ENCODE measurements at regions not wholly inside any gene's neighbourhood (a gene's known extent, or its start where the extent isn't known, plus 50 kb on each side); places are given as distances from the start of the nearest gene placed in this dataset.

GRCh38 chr10:8902926-8903325 lies 848.4 kb downstream of the GATA3 start:
- FAIRE-seq (no peak), ATAC-seq (no peak), DNase-seq (ENCODE audit: low read depth, low spot score) (no peak)
- ChIA-PET POLR2A (no interaction called here), RAD21 (ENCODE audit: unreplicated experiment) (no interaction called here), CTCF (no interaction called here), SMC1A (ENCODE audit: uncharacterized antibody, unreplicated experiment) (no interaction called here)
- no peak for TF ChIP-seq ZNF622 (IDR thresholded peaks at IDR 0.05)
- no peak for TF ChIP-seq ZNF384 (IDR thresholded peaks at IDR 0.05; ENCODE audit: borderline replicate concordance, low read depth, low read length)
- TF ChIP-seq RFX5 (IDR thresholded peaks at IDR 0.05; ENCODE audit: low read depth, low read length) = no peak
- no peak for TF ChIP-seq NKRF (conservative IDR thresholded peaks at IDR 0.05)
- no peak for TF ChIP-seq JUNB (IDR thresholded peaks at IDR 0.05)
- no peak for TF ChIP-seq ZBTB11 (CRISPR knock-in tag; IDR thresholded peaks at IDR 0.05)
- TF ChIP-seq HDAC2 (IDR thresholded peaks at IDR 0.05) = no peak
- TF ChIP-seq MTA3 (IDR thresholded peaks at IDR 0.05; ENCODE audit: borderline replicate concordance, low read length) = no peak
- no peak for TF ChIP-seq RELA (IDR thresholded peaks at IDR 0.05; ENCODE audit: borderline replicate concordance, partially characterized antibody)
- TF ChIP-seq TCF3 (IDR thresholded peaks at IDR 0.05; ENCODE audit: borderline replicate concordance, insufficient read depth, low read depth, low read length) = no peak
- WGBS (ENCODE audit: insufficient coverage, insufficient replicate concordance, low lambda C conversion rate, missing lambda C conversion rate) = 9% methylated on average over 2 of the region's 2 CpGs
- Histone ChIP-seq H3K36me3 (ENCODE audit: control insufficient read depth in 2 of 2, insufficient read depth in 2 of 2, low read length in 1 of 2) (no peaks in the 10 kb centered on the region), H3K4me2 (ENCODE audit: control insufficient read depth, insufficient read depth) (no peak overlapping the region), H2AFZ (ENCODE audit: control insufficient read depth, low read depth, low read length) (no peak overlapping the region), H3K9me3 (replicated peaks; ENCODE audit: control insufficient read depth, insufficient read depth, low read length) (no peaks in the 10 kb centered on the region), H3K4me1 (ENCODE audit: control insufficient read depth, insufficient read depth, low read length) (no peaks in the 10 kb centered on the region), H3K9ac (ENCODE audit: control insufficient read depth, insufficient read depth, low read length) (no peak overlapping the region), H3K27ac (ENCODE audit: control insufficient read depth, insufficient read depth) (no peak overlapping the region), H3K79me2 (ENCODE audit: control insufficient read depth, insufficient read depth, low read length) (no peaks in the 10 kb centered on the region), H3K27me3 (replicated peaks in 1 of 2; ENCODE audit: control insufficient read depth in 2 of 2, insufficient read depth in 2 of 2, low read length in 1 of 2) (no peaks in the 10 kb centered on the region), H3K4me3 (no peak overlapping the region), H4K20me1 (ENCODE audit: control insufficient read depth, insufficient read depth) (no peaks in the 10 kb centered on the region)
- in situ Hi-C loops (cut with MboI) (no loop called here), intact Hi-C loops (cut with micrococcal nuclease; ENCODE audit: unreplicated experiment) (no loop called here)
- BruUV-seq (replicated peaks) = no TSS peak
